HCT116 (cell line): ENCODE measurements at regions not wholly inside any gene's neighbourhood (a gene's known extent, or its start where the extent isn't known, plus 50 kb on each side); places are given as distances from the start of the nearest gene placed in this dataset.

Source experiments
- ATAC-seq: fragments of 200-7000 bp; cut with Tn5 transposase; 2 replicates; pipeline ENCODE4 v1.9.1; 2020; ENCODE audit warnings: mild to moderate bottlenecking, moderate library complexity
- BruUV-seq: library from RNA; stranded (reverse); fragments of 400-500 nt; replicated peaks from 2 replicates; lab custom pipeline; 2021; lab: Mats Ljungman, UMichigan
- CTCF ChIA-PET: fragments of 300-600 bp; sonication (Branson Sonifier 250); formaldehyde crosslinking; loops from one replicate; lab custom pipeline; 2021; ENCODE audit warnings: antibody characterized with exemption; lab: Charles Lee
- POLR2A ChIA-PET: fragments of 300-600, 350-600 bp; sonication (Branson Sonifier 250); formaldehyde crosslinking; loops from one replicate; lab custom pipeline; 2021; ENCODE audit warnings: antibody characterized with exemption; lab: Charles Lee
- RAD21 ChIA-PET, 2 experiments: fragments of 300-600 bp; sonication (Branson Sonifier 250); formaldehyde crosslinking; loops; one replicate each; lab custom pipeline; 2023; ENCODE audit warnings: low total read pairs in 2 of 2; ENCODE audit not compliant: uncharacterized antibody in 2 of 2, unreplicated experiment in 2 of 2, low non-redundant PET in 1 of 2; lab: Charles Lee
- DNase-seq: peaks from one replicate; pipeline ENCODE4 v3.0.0-alpha.2; 2010; ENCODE audit warnings: low read depth, low spot score
- H2AFZ ChIP-seq: fragments of 200-600 bp; shearing (Covaris generic), sonication (generic); 2 replicates; pipeline ENCODE4 v1.6.1; 2017; ENCODE audit warnings: low read depth, mixed run types, mixed read lengths, antibody characterized with exemption, low read length; ENCODE audit not compliant: poor library complexity, severe bottlenecking
- H3K27ac ChIP-seq: 2 replicates; pipeline ENCODE4 v1.5.1; 2012; ENCODE audit warnings: low read depth, low read length
- H3K27me3 ChIP-seq: fragments of 200-600 bp; sonication (generic); 2 replicates; pipeline ENCODE4 v1.6.1; 2016; ENCODE audit warnings: mixed run types, low read length, mixed read lengths; ENCODE audit not compliant: insufficient read depth
- H3K36me3 ChIP-seq, 2 experiments: fragments of 200-500 bp in 1 of 2; fragments of 200-600 bp in 1 of 2; sonication (Bioruptor generic) in 1 of 2; sonication (generic) in 1 of 2; 2 replicates each; pipeline versions ENCODE4 v1.5.1 to v1.6.1; 2014 to 2016; ENCODE audit warnings: low read length in 2 of 2, inconsistent platforms in 1 of 2, mixed read lengths in 1 of 2, mixed run types in 1 of 2; ENCODE audit not compliant: insufficient read depth in 2 of 2, control insufficient read depth in 1 of 2
- H3K4me1 ChIP-seq, 2 experiments: fragments of 200-600 bp in 1 of 2; sonication (generic) in 1 of 2; 2 replicates each; pipeline versions ENCODE4 v1.5.1 to v1.6.1; 2012 to 2017; ENCODE audit warnings: low read length in 2 of 2, inconsistent platforms in 1 of 2, mild to moderate bottlenecking in 1 of 2, mixed read lengths in 1 of 2, mixed run types in 1 of 2, moderate library complexity in 1 of 2; ENCODE audit not compliant: insufficient read depth in 2 of 2, control insufficient read depth in 1 of 2
- H3K4me2 ChIP-seq: fragments of 200-600 bp; sonication (generic); 2 replicates; pipeline ENCODE4 v1.6.1; 2017; ENCODE audit warnings: mixed run types, low read length, mixed read lengths
- H3K4me3 ChIP-seq, 2 experiments: fragments of 200-600 bp in 1 of 2; sonication (generic) in 1 of 2; replicated peaks in 1 of 2; 2 replicates each; pipeline ENCODE4 v1.5.1; 2011 to 2016; ENCODE audit warnings: low read length in 2 of 2, control low read depth in 1 of 2, low read depth in 1 of 2, mild to moderate bottlenecking in 1 of 2, mixed read lengths in 1 of 2, mixed run types in 1 of 2
- H3K79me2 ChIP-seq: fragments of 200-600 bp; sonication (generic); 2 replicates; pipeline ENCODE4 v1.6.1; 2017; ENCODE audit warnings: mild to moderate bottlenecking, mixed run types, low read length, moderate library complexity, mixed read lengths; ENCODE audit not compliant: insufficient read depth
- H3K9ac ChIP-seq: fragments of 200-600 bp; sonication (generic); 2 replicates; pipeline ENCODE4 v1.6.1; 2016; ENCODE audit warnings: low read length, mixed read lengths
- H3K9me2 ChIP-seq: fragments of 200-600 bp; sonication (generic), shearing (Covaris generic); 2 replicates; pipeline ENCODE4 v1.6.1; 2017; ENCODE audit warnings: mixed run types, mild to moderate bottlenecking, moderate library complexity; ENCODE audit not compliant: insufficient read depth
- H3K9me3 ChIP-seq, 2 experiments: fragments of 200-500 bp in 1 of 2; fragments of 200-600 bp in 1 of 2; sonication (Bioruptor generic) in 1 of 2; sonication (generic) in 1 of 2; 2 replicates each; pipeline ENCODE4 v1.6.1; 2014 to 2017; ENCODE audit warnings: low read length in 2 of 2, mixed read lengths in 2 of 2, inconsistent platforms in 1 of 2, low read depth in 1 of 2, mild to moderate bottlenecking in 1 of 2, mixed run types in 1 of 2, moderate library complexity in 1 of 2; ENCODE audit not compliant: control insufficient read depth in 1 of 2, insufficient read depth in 1 of 2
- H4K20me1 ChIP-seq: fragments of 200-600 bp; sonication (generic), shearing (Covaris generic); 2 replicates; pipeline ENCODE4 v1.6.1; 2017; ENCODE audit warnings: mixed run types, mild to moderate bottlenecking, moderate library complexity; ENCODE audit not compliant: insufficient read depth
- CBX3 ChIP-seq: IDR thresholded peaks from 2 replicates; pipeline ENCODE4 v1.6.1; 2012; ENCODE audit warnings: low read depth
- FOSL1 ChIP-seq: IDR thresholded peaks from 2 replicates; pipeline ENCODE4 v1.6.1; 2012; ENCODE audit warnings: low read depth
- JUND ChIP-seq: IDR thresholded peaks from 2 replicates; pipeline ENCODE4 v1.6.1; 2012
- POLR2A ChIP-seq: IDR thresholded peaks from 2 replicates; pipeline ENCODE4 v1.7.0; 2011; ENCODE audit warnings: borderline replicate concordance; ENCODE audit not compliant: insufficient read depth, insufficient read length; ENCODE audit errors: extremely low read depth
- RAD21 ChIP-seq: IDR thresholded peaks from 2 replicates; pipeline ENCODE4 v1.6.1; 2012; ENCODE audit warnings: low read depth, mild to moderate bottlenecking
- REST ChIP-seq: IDR thresholded peaks from 2 replicates; pipeline ENCODE4 v1.6.1; 2012; ENCODE audit warnings: low read depth
- SRF ChIP-seq: IDR thresholded peaks from 2 replicates; pipeline ENCODE4 v1.6.1; 2012; ENCODE audit warnings: low read depth
- YY1 ChIP-seq: IDR thresholded peaks from 2 replicates; pipeline ENCODE4 v1.6.1; 2011; ENCODE audit warnings: low read length, low read depth, moderate library complexity, mild to moderate bottlenecking; ENCODE audit not compliant: insufficient replicate concordance; ENCODE audit errors: extremely low read depth
- ZBTB33 ChIP-seq: IDR thresholded peaks from 2 replicates; pipeline ENCODE4 v1.6.1; 2011; ENCODE audit warnings: mild to moderate bottlenecking, low read length, moderate library complexity; ENCODE audit not compliant: insufficient replicate concordance; ENCODE audit errors: extremely low read depth
- intact Hi-C: fragments of 100-400 bp; cut with micrococcal nuclease; formaldehyde crosslinking; loops from 2 replicates; pipeline ENCODE4 v1.10.0; 2022

GRCh38 chr2:136236019-136236418, 118.1 kb upstream of the CXCR4 start (continued):
- TF ChIP-seq ZBTB33: peak; percentile 74

- Histone ChIP-seq H4K20me1 (no peaks in the 10 kb centered on the region), H3K9me2 (no peaks in the 10 kb centered on the region), H3K4me1 (peaks cover 16 to 42% of the 10 kb centered on the region in 2 experiments), H3K9me3 (no peaks in the 10 kb centered on the region), H3K4me2 (peak overlapping the region; percentile 54), H3K79me2 (no peaks in the 10 kb centered on the region), H3K36me3 (no peaks in the 10 kb centered on the region), H3K4me3 (no peak overlapping the region), H3K27me3 (0 out of 2 replicates have a peak, but pooled peaks cover 8% of the 10 kb centered on the region), H2AFZ (no peak overlapping the region), H3K9ac (no peak overlapping the region), H3K27ac (no peak overlapping the region)
- POLR2A ChIA-PET: interaction anchor here (0.9 kb wide), 1 partner anchor 12 kb away, joined by 3 read pairs; no protein-coding TSS in a partner anchor
- intact Hi-C loops: no loop called here
- TF ChIP-seq SRF: no peak
- no peak for TF ChIP-seq REST
- TF ChIP-seq FOSL1: no peak
- TF ChIP-seq YY1: no peak
- TF ChIP-seq RAD21: no peak
- TF ChIP-seq POLR2A: no peak
- no peak for TF ChIP-seq JUND
- TF ChIP-seq CBX3: no peak
- CTCF ChIA-PET: interaction anchor here (1.3 kb wide), 1 partner anchor 12 kb away, joined by 3 read pairs; no protein-coding TSS in a partner anchor
- no peak for DNase-seq
- ATAC-seq: peak; percentile 25
- RAD21 ChIA-PET: no interaction called here
- no TSS peak for BruUV-seq
Observed at GRCh38 chr2:136235546-136235945, 117.6 kb upstream of the CXCR4 start.
